Retinal pigment epithelial cell (primary cell): ENCODE measurements at regions not wholly inside any gene's neighbourhood (a gene's known extent, or its start where the extent isn't known, plus 50 kb on each side); places are given as distances from the start of the nearest gene placed in this dataset.
"Not testable (repeated sequence)": the region's sequence is repeated elsewhere in the genome, so short reads cannot be mapped to it uniquely, and the experiment has no call there.

Source experiments
- DNase-seq: peaks from one replicate; pipeline ENCODE4 v3.0.0-alpha.2; 2010; ENCODE audit warnings: low read depth
- H3K4me3 ChIP-seq: 2 replicates; pipeline ENCODE4 v1.5.1; 2011; ENCODE audit warnings: mild to moderate bottlenecking, low read length, control low read depth, moderate library complexity
- TF ChIP-seq, protein P1 (sequence below): conservative IDR thresholded peaks from 2 replicates; pipeline ENCODE4 v1.5.1; 2011; ENCODE audit warnings: low read depth, low read length, control low read depth, inconsistent platforms

DNA sequence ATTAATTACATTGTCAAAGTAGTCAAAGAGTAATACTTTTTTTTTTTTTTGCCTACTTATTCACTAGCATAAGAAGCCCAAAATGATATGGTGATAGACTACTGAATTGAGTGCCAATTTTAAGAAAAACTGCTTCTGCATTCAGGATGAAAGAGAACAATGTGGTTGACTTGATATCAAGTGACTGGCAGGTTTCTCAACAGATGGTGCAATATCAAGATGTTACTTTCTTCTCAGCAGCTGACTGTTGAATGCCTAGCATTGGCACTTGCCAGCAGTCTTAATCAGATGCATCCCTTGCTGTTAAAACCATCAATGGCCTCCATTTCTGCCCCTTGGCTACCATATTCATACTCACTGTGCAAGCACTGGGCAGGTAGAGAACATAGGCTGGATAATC lies 863.2 kb downstream of the GBE1 start:
- no peak overlapping the region for H3K4me3 ChIP-seq
- DNase-seq: no peak
- TF ChIP-seq, protein P1, sequence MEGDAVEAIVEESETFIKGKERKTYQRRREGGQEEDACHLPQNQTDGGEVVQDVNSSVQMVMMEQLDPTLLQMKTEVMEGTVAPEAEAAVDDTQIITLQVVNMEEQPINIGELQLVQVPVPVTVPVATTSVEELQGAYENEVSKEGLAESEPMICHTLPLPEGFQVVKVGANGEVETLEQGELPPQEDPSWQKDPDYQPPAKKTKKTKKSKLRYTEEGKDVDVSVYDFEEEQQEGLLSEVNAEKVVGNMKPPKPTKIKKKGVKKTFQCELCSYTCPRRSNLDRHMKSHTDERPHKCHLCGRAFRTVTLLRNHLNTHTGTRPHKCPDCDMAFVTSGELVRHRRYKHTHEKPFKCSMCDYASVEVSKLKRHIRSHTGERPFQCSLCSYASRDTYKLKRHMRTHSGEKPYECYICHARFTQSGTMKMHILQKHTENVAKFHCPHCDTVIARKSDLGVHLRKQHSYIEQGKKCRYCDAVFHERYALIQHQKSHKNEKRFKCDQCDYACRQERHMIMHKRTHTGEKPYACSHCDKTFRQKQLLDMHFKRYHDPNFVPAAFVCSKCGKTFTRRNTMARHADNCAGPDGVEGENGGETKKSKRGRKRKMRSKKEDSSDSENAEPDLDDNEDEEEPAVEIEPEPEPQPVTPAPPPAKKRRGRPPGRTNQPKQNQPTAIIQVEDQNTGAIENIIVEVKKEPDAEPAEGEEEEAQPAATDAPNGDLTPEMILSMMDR: no peak

DNA sequence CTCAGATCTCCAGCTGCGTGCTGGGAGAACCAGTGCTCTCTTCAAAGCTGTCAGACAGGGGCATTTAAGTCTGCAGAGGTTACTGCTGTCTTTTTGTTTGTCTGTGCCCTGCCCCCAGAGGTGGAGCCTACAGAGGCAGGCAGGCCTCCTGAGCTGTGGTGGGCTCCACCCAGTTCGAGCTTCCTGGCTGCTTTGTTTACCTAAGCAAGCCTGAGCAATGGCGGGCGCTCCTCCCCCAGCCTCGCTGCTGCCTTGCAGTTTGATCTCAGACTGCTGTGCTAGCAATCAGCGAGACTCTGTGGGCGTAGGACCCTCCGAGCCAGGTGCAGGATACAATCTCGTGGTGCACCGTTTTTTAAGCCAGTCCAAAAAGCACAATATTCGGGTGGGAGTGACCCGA lies 864.4 kb downstream of the GBE1 start:
- not testable (repeated sequence) for H3K4me3 ChIP-seq, DNase-seq

DNA sequence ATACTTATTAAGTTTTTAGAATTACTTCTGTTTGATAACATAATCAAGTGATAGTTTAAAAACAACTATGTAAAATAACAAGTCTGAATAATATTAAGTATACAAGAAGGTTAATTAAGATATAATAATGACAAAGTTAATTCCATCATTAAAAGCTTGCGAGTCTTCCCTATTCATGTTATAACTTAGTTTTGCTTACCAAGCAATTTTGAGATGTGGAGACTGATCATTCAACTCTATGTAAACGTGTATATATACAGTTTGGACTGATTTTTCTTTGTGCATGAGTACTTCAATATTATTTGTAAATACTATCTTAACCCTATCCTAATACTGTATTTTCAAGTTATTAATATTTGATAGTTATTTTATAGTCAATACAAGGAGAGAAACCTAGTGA lies 870.9 kb downstream of the GBE1 start:
- no peak for DNase-seq
- no peak overlapping the region for H3K4me3 ChIP-seq
- TF ChIP-seq, protein P1: no peak

- TF ChIP-seq, protein P1: no peak
- no peak overlapping the region for H3K4me3 ChIP-seq
- no peak for DNase-seq
These were observed 871.9 kb downstream of the GBE1 start for GRCh38 chr3:80889535-80889934.

- DNase-seq: no peak
- H3K4me3 ChIP-seq: no peak overlapping the region
- TF ChIP-seq, protein P1: no peak
These were observed 890.9 kb downstream of the GBE1 start for GRCh38 chr3:80870476-80871041.

DNA sequence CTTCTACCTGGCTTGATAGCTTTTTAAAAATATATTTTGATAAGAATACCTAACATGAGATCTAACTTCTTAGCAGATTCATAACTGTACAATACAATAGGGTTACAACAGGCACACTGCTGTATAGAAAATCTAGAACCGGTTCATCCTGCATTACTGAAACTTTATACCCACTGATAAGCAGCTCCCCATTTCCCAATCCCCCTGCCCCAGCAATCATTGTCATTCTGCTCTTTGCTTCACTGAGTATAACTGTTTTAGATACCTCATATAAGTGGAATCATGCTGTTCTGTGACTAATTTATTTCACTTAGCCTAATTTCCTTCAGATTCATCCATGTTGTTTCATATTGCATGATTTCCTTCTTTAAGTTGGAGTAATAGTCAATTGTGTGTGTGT lies 906.0 kb downstream of the GBE1 start:
- TF ChIP-seq, protein P1: no peak
- H3K4me3 ChIP-seq: no peak overlapping the region
- no peak for DNase-seq

DNA sequence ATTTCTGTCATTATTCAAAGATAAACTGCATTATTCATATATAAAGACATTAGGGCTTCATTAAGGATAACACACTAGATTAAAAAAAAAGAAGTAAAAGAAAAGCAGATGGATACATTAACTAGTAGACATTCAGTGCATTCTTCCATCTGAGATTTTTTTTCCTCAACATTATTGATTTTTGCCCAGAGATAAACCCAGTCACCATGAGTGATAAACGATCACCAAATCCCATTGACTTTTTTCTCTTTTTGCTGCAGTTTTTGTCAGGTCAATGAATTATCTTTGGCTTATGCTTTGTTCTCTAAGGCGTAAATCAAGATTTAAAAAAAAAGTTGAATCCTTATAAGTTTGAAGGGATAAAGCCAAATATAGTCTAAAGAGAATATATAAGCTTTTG lies 925.0 kb downstream of the GBE1 start:
- H3K4me3 ChIP-seq: no peak overlapping the region
- TF ChIP-seq, protein P1: no peak
- DNase-seq: no peak

- no peak overlapping the region for H3K4me3 ChIP-seq
- DNase-seq: no peak
- TF ChIP-seq, protein P1: no peak
These were observed 953.9 kb downstream of the GBE1 start for GRCh38 chr3:80807577-80807976.
